HEK293 (cell line): ENCODE measurements at regions not wholly inside any gene's neighbourhood (a gene's known extent, or its start where the extent isn't known, plus 50 kb on each side); places are given as distances from the start of the nearest gene placed in this dataset.

ENCODE experiments used
- CTCF ChIA-PET: fragments of 350-600 bp; formaldehyde crosslinking; extraction: SDS; loops from one replicate; lab custom pipeline; 2021; ENCODE audit warnings: antibody characterized with exemption; lab: Yijun Ruan, JAX
- POLR2A ChIA-PET: fragments of 300-600 bp; formaldehyde crosslinking; extraction: SDS; loops from one replicate; lab custom pipeline; 2020; ENCODE audit warnings: antibody characterized with exemption, inconsistent platforms; lab: Yijun Ruan, JAX
- H3K27ac ChIP-seq: fragments of 200-500 bp; sonication (Bioruptor generic); 2 replicates; pipeline ENCODE4 v1.5.1; 2014; ENCODE audit warnings: low read depth, low read length, control low read depth, inconsistent platforms; ENCODE audit errors: extremely low read depth
- H3K36me3 ChIP-seq, 2 experiments: fragments of 200-500 bp in 1 of 2; sonication (Bioruptor generic) in 1 of 2; 1 replicate in 1 of 2; 2 replicates in 1 of 2; pipeline ENCODE4 v1.5.1; 2014 to 2017; ENCODE audit warnings: inconsistent platforms in 2 of 2, low read length in 2 of 2; ENCODE audit not compliant: control insufficient read depth in 2 of 2, insufficient read depth in 1 of 2
- H3K4me1 ChIP-seq: fragments of 200-500 bp; sonication (Bioruptor generic); 2 replicates; pipeline ENCODE4 v1.5.1; 2014; ENCODE audit warnings: mild to moderate bottlenecking, low read length, inconsistent platforms; ENCODE audit not compliant: control insufficient read depth, insufficient read depth
- H3K4me3 ChIP-seq: 2 replicates; pipeline ENCODE4 v1.5.1; 2011; ENCODE audit warnings: low read depth, mild to moderate bottlenecking, control low read depth, low read length, moderate library complexity
- H3K9me3 ChIP-seq: fragments of 200-500 bp; sonication (Bioruptor generic); 2 replicates; pipeline ENCODE4 v1.5.1; 2014; ENCODE audit warnings: low read depth, low read length, inconsistent platforms; ENCODE audit not compliant: control insufficient read depth, insufficient read depth
- BCL11B ChIP-seq: fragments of 450-650 bp; formaldehyde crosslinking; IDR thresholded peaks from 2 replicates; pipeline ENCODE4 v1.5.1; 2016; ENCODE audit warnings: low read depth, missing biosample characterization, missing genetic modification characterization
- GFI1B ChIP-seq: fragments of 450-650 bp; formaldehyde crosslinking; IDR thresholded peaks from 2 replicates; pipeline ENCODE4 v1.5.1; 2016; ENCODE audit warnings: missing biosample characterization, missing genetic modification characterization
- KLF7 ChIP-seq: fragments of 450-650 bp; formaldehyde crosslinking; IDR thresholded peaks from 2 replicates; pipeline ENCODE4 v1.5.1; 2016; ENCODE audit warnings: missing biosample characterization, missing genetic modification characterization, borderline replicate concordance
- PATZ1 ChIP-seq: fragments of 450-650 bp; formaldehyde crosslinking; IDR thresholded peaks from 2 replicates; pipeline ENCODE4 v1.5.1; 2016; ENCODE audit warnings: missing biosample characterization, missing genetic modification characterization
- SETDB1 ChIP-seq: IDR thresholded peaks from one replicate; pipeline ENCODE4 v1.6.1; 2017; ENCODE audit warnings: mild to moderate bottlenecking, low read length, moderate library complexity, mixed read lengths; ENCODE audit not compliant: insufficient read length
- ZBTB1 ChIP-seq: fragments of 450-650 bp; formaldehyde crosslinking; IDR thresholded peaks from 2 replicates; pipeline ENCODE4 v1.5.1; 2016; ENCODE audit warnings: missing biosample characterization, missing genetic modification characterization
- ZNF132 ChIP-seq: fragments of 450-650 bp; formaldehyde crosslinking; IDR thresholded peaks from 2 replicates; pipeline ENCODE4 v1.5.1; 2017; ENCODE audit warnings: missing biosample characterization, missing genetic modification characterization, borderline replicate concordance
- ZNF140 ChIP-seq: fragments of 450-650 bp; formaldehyde crosslinking; IDR thresholded peaks from 2 replicates; pipeline ENCODE4 v1.5.1; 2016; ENCODE audit warnings: missing biosample characterization, missing genetic modification characterization
- ZNF155 ChIP-seq: fragments of 450-650 bp; formaldehyde crosslinking; IDR thresholded peaks from 2 replicates; pipeline ENCODE4 v1.5.1; 2016; ENCODE audit warnings: missing biosample characterization, missing genetic modification characterization
- ZNF174 ChIP-seq: fragments of 450-650 bp; formaldehyde crosslinking; IDR thresholded peaks from 2 replicates; pipeline ENCODE4 v1.5.0; 2017; ENCODE audit warnings: missing biosample characterization, mild to moderate bottlenecking, missing genetic modification characterization
- ZNF211 ChIP-seq: fragments of 450-650 bp; formaldehyde crosslinking; IDR thresholded peaks from 2 replicates; pipeline ENCODE4 v1.5.1; 2016; ENCODE audit warnings: low read depth, missing biosample characterization, missing genetic modification characterization
- ZNF292 ChIP-seq: fragments of 450-650 bp; formaldehyde crosslinking; IDR thresholded peaks from 2 replicates; pipeline ENCODE4 v1.5.1; 2016; ENCODE audit warnings: low read depth, missing biosample characterization, missing genetic modification characterization, borderline replicate concordance
- ZNF423 ChIP-seq: fragments of 450-650 bp; formaldehyde crosslinking; IDR thresholded peaks from 2 replicates; pipeline ENCODE4 v1.5.1; 2016; ENCODE audit warnings: missing biosample characterization, missing genetic modification characterization
- ZNF449 ChIP-seq: fragments of 450-650 bp; formaldehyde crosslinking; IDR thresholded peaks from 2 replicates; pipeline ENCODE4 v1.5.1; 2017; ENCODE audit warnings: missing biosample characterization, mild to moderate bottlenecking, missing genetic modification characterization, moderate library complexity
- ZNF544 ChIP-seq: fragments of 450-650 bp; formaldehyde crosslinking; IDR thresholded peaks from 2 replicates; pipeline ENCODE4 v1.5.0; 2017; ENCODE audit warnings: missing biosample characterization, missing genetic modification characterization
- ZNF610 ChIP-seq: fragments of 450-650 bp; formaldehyde crosslinking; IDR thresholded peaks from 2 replicates; pipeline ENCODE4 v1.5.1; 2016; ENCODE audit warnings: missing biosample characterization, missing genetic modification characterization, borderline replicate concordance
- ZNF792 ChIP-seq: fragments of 450-650 bp; formaldehyde crosslinking; IDR thresholded peaks from 2 replicates; pipeline ENCODE4 v1.5.1; 2016; ENCODE audit warnings: missing biosample characterization, missing genetic modification characterization
- ZNF830 ChIP-seq: fragments of 450-650 bp; IDR thresholded peaks from 2 replicates; pipeline ENCODE4 v1.5.0; 2018; ENCODE audit warnings: missing biosample characterization, missing genetic modification characterization, low read depth, mild to moderate bottlenecking, moderate library complexity
- TF ChIP-seq, protein P1 (sequence below): fragments of 450-650 bp; formaldehyde crosslinking; IDR thresholded peaks from 2 replicates; pipeline ENCODE4 v1.5.0; 2017; ENCODE audit warnings: missing biosample characterization, missing genetic modification characterization, borderline replicate concordance
- TF ChIP-seq, protein P2 (sequence below): sonication (generic); formaldehyde crosslinking; IDR thresholded peaks from 2 replicates; pipeline ENCODE4 v1.8.1; 2022; ENCODE audit warnings: mild to moderate bottlenecking, moderate library complexity, missing genetic modification reagents
- TF ChIP-seq, protein P3 (sequence below): fragments of 450-650 bp; IDR thresholded peaks from 2 replicates; pipeline ENCODE4 v1.5.1; 2018; ENCODE audit warnings: missing biosample characterization, missing genetic modification characterization

GRCh38 chr1:218754477-218754876 lies 409.3 kb downstream of the TGFB2 start:
- ChIA-PET CTCF (no interaction called here), POLR2A (no interaction called here)
- Histone ChIP-seq H3K36me3 (no peaks in the 10 kb centered on the region), H3K27ac (no peak overlapping the region), H3K9me3 (no peaks in the 10 kb centered on the region), H3K4me3 (no peak overlapping the region), H3K4me1 (no peaks in the 10 kb centered on the region)
- no peak for TF ChIP-seq BCL11B
- TF ChIP-seq ZNF792, result no peak
- TF ChIP-seq ZNF423 (tag by site-specific recombination), result no peak
- TF ChIP-seq, protein P1, sequence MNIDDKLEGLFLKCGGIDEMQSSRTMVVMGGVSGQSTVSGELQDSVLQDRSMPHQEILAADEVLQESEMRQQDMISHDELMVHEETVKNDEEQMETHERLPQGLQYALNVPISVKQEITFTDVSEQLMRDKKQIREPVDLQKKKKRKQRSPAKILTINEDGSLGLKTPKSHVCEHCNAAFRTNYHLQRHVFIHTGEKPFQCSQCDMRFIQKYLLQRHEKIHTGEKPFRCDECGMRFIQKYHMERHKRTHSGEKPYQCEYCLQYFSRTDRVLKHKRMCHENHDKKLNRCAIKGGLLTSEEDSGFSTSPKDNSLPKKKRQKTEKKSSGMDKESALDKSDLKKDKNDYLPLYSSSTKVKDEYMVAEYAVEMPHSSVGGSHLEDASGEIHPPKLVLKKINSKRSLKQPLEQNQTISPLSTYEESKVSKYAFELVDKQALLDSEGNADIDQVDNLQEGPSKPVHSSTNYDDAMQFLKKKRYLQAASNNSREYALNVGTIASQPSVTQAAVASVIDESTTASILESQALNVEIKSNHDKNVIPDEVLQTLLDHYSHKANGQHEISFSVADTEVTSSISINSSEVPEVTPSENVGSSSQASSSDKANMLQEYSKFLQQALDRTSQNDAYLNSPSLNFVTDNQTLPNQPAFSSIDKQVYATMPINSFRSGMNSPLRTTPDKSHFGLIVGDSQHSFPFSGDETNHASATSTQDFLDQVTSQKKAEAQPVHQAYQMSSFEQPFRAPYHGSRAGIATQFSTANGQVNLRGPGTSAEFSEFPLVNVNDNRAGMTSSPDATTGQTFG, result no peak
- no peak for TF ChIP-seq ZNF174 (tag by site-specific recombination)
- no peak for TF ChIP-seq ZNF140 (tag by site-specific recombination)
- no peak for TF ChIP-seq KLF7 (tag by site-specific recombination)
- no peak for TF ChIP-seq GFI1B (tag by site-specific recombination)
- TF ChIP-seq ZNF544 (tag by site-specific recombination), result no peak

GRCh38 chr1:218755128-218755527 lies 410.0 kb downstream of the TGFB2 start:
- CTCF ChIA-PET, result interaction anchor here (0.7 kb wide), 1 partner anchor 29 kb away, joined by 3 read pairs; no protein-coding TSS in a partner anchor
- Histone ChIP-seq H3K36me3 (no peaks in the 10 kb centered on the region), H3K27ac (no peak overlapping the region), H3K4me1 (no peaks in the 10 kb centered on the region), H3K4me3 (no peak overlapping the region), H3K9me3 (no peaks in the 10 kb centered on the region)
- POLR2A ChIA-PET, result no interaction called here
- TF ChIP-seq ZNF211 (tag by site-specific recombination) (no peak), ZNF610 (tag by site-specific recombination) (no peak)
- TF ChIP-seq, all 188 proteins: peak for 0

- no peak overlapping the region for H3K4me3 ChIP-seq
- TF ChIP-seq ZNF423 (tag by site-specific recombination), result no peak
- TF ChIP-seq, protein P2, sequence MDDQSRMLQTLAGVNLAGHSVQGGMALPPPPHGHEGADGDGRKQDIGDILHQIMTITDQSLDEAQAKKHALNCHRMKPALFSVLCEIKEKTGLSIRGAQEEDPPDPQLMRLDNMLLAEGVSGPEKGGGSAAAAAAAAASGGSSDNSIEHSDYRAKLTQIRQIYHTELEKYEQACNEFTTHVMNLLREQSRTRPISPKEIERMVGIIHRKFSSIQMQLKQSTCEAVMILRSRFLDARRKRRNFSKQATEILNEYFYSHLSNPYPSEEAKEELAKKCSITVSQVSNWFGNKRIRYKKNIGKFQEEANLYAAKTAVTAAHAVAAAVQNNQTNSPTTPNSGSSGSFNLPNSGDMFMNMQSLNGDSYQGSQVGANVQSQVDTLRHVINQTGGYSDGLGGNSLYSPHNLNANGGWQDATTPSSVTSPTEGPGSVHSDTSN (CRISPR knock-in tag), result no peak
- TF ChIP-seq ZNF155 (tag by site-specific recombination), result no peak
- TF ChIP-seq ZBTB1 (tag by site-specific recombination), result no peak
- TF ChIP-seq ZNF449, result no peak
- no peak for TF ChIP-seq ZNF544 (tag by site-specific recombination)
- TF ChIP-seq SETDB1, result no peak
- TF ChIP-seq PATZ1, result no peak
- TF ChIP-seq, protein P3, sequence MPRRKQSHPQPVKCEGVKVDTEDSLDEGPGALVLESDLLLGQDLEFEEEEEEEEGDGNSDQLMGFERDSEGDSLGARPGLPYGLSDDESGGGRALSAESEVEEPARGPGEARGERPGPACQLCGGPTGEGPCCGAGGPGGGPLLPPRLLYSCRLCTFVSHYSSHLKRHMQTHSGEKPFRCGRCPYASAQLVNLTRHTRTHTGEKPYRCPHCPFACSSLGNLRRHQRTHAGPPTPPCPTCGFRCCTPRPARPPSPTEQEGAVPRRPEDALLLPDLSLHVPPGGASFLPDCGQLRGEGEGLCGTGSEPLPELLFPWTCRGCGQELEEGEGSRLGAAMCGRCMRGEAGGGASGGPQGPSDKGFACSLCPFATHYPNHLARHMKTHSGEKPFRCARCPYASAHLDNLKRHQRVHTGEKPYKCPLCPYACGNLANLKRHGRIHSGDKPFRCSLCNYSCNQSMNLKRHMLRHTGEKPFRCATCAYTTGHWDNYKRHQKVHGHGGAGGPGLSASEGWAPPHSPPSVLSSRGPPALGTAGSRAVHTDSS (tag by site-specific recombination), result no peak
- no peak for TF ChIP-seq ZNF292
- TF ChIP-seq ZNF132 (tag by site-specific recombination), result no peak
- TF ChIP-seq ZNF830 (tag by site-specific recombination), result no peak
- TF ChIP-seq, all 188 proteins: peak for 0
- CTCF ChIA-PET, result no interaction called here
- no peaks in the 10 kb centered on the region for H3K36me3 ChIP-seq
- no peaks in the 10 kb centered on the region for H3K9me3 ChIP-seq
- POLR2A ChIA-PET, result no interaction called here
- no peaks in the 10 kb centered on the region for H3K4me1 ChIP-seq
- no peak overlapping the region for H3K27ac ChIP-seq
Observed at GRCh38 chr1:218759795-218760194, 413.9 kb upstream of the LYPLAL1 start.
